Esophagus muscularis mucosa (tissue), 4 donors: ENCODE measurements at regions not wholly inside any gene's neighbourhood (a gene's known extent, or its start where the extent isn't known, plus 50 kb on each side); places are given as distances from the start of the nearest gene placed in this dataset.

Experiments
- DNase-seq: peaks from one replicate; pipeline ENCODE4 v3.0.0-alpha.2; 2017; ENCODE audit errors: extremely low spot score
- H3K27ac ChIP-seq, 4 donors: fragments of 200-600 bp; sonication (generic); replicated peaks in 1 of 4; 1 replicate in 3 of 4; 2 replicates in 1 of 4; pipeline ENCODE4 v1.5.1; 2016 to 2019; ENCODE audit warnings: mild to moderate bottlenecking in 1 of 4
- H3K27me3 ChIP-seq, 4 donors: fragments of 200-600 bp; sonication (generic); one replicate each; pipeline versions ENCODE4 v1.5.1 to v1.6.0; 2016 to 2019
- H3K36me3 ChIP-seq, 4 donors: fragments of 200-600 bp; sonication (generic); one replicate each; pipeline ENCODE4 v1.5.1; 2016 to 2019
- H3K4me1 ChIP-seq, 4 donors: fragments of 200-600 bp; sonication (generic); one replicate each; pipeline ENCODE4 v1.5.1; 2016 to 2019
- H3K4me3 ChIP-seq, 4 donors: fragments of 200-600 bp; sonication (generic); 1 replicate in 2 of 4; 2 replicates in 2 of 4; pipeline ENCODE4 v1.5.1; 2016 to 2019; ENCODE audit warnings: mild to moderate bottlenecking in 4 of 4, moderate library complexity in 1 of 4
- H3K9me3 ChIP-seq, 4 donors: fragments of 200-600 bp; sonication (generic); 1 replicate in 3 of 4; 2 replicates in 1 of 4; pipeline ENCODE4 v1.5.1; 2016 to 2019
- EP300 ChIP-seq: sonication (generic); formaldehyde crosslinking; IDR thresholded peaks from one replicate; pipeline ENCODE4 v1.6.1; 2017; ENCODE audit warnings: antibody characterized with exemption
- POLR2A ChIP-seq: fragments of 450-650 bp; IDR thresholded peaks from one replicate; pipeline ENCODE4 v1.6.1; 2017; ENCODE audit warnings: antibody characterized with exemption, moderate library complexity, mild to moderate bottlenecking, low read depth
- POLR2AphosphoS5 ChIP-seq, 2 donors: sonication (generic); formaldehyde crosslinking; IDR thresholded peaks; one replicate each; pipeline ENCODE4 v1.6.1; 2017; ENCODE audit warnings: antibody characterized with exemption in 2 of 2
- WGBS: methylation state at CpG from one replicate; pipeline ENCODE4 v1.1.5; 2018; 5-methylcytosine and 5-hydroxymethylcytosine counted together
- intact Hi-C: fragments of 100-400 bp; cut with DNase I; formaldehyde crosslinking; loops from one replicate; pipeline ENCODE4 v1.15.1; 2023
- TF ChIP-seq, protein P1 (sequence below), 3 experiments: fragments of 200-600 bp in 2 of 3; fragments of 450-650 bp in 1 of 3; sonication (generic) in 2 of 3; IDR thresholded peaks; one replicate each; pipeline ENCODE4 v1.5.1; 2017 to 2019; ENCODE audit warnings: antibody characterized with exemption in 3 of 3, mild to moderate bottlenecking in 2 of 3, moderate library complexity in 1 of 3

DNA sequence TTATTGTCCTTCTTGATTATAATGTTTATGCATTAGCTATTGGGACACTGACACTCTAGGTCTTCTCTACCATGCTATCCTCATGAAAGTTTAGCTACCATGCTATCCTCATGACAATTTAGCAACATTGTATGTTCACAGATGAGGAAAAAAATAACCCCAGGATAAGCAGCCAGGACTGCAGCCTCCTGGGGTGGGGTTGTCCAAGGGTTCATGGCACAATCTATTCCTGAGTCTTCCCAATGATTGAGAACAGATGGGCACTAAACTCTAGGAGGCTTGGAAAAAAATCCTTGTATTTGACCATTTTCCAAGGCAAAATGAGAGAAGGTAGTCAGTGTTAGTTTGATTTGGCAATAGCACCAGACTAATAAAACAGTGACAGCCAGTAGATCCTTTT is 619.8 kb upstream of the LCORL start:
- intact Hi-C loops: no loop called here
- H3K4me1 ChIP-seq: peaks cover 0 to 10% (median 0%) of the 10 kb centered on the region in 4 donors
- no peaks in the 10 kb centered on the region for H3K9me3 ChIP-seq

DNA sequence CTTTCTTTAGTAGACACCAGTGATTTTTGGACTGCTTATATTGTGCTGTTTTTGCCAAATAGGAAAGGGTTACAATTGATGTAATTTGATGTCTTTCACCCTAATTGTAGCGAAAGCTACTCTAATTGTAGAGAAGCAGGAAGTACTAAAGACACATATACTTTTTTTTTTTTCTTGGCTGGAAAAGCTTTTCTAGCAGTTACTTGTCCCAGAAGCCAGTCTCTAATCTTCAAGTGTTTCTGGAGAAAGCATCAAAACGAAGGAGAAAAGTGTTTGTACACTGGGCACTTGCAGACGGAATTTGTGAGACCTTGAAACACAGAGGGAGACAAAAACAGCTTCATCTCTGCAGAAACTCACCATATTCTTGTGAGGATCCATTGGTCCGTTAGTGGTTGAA is 616.5 kb upstream of the LCORL start:
- no peaks in the 10 kb centered on the region for H3K9me3 ChIP-seq

More for the DNA sequence above, 619.8 kb upstream of the LCORL start:
- DNase-seq: no peak
- no peaks in the 10 kb centered on the region for H3K36me3 ChIP-seq
- no peak for TF ChIP-seq POLR2A
- TF ChIP-seq, protein P1, sequence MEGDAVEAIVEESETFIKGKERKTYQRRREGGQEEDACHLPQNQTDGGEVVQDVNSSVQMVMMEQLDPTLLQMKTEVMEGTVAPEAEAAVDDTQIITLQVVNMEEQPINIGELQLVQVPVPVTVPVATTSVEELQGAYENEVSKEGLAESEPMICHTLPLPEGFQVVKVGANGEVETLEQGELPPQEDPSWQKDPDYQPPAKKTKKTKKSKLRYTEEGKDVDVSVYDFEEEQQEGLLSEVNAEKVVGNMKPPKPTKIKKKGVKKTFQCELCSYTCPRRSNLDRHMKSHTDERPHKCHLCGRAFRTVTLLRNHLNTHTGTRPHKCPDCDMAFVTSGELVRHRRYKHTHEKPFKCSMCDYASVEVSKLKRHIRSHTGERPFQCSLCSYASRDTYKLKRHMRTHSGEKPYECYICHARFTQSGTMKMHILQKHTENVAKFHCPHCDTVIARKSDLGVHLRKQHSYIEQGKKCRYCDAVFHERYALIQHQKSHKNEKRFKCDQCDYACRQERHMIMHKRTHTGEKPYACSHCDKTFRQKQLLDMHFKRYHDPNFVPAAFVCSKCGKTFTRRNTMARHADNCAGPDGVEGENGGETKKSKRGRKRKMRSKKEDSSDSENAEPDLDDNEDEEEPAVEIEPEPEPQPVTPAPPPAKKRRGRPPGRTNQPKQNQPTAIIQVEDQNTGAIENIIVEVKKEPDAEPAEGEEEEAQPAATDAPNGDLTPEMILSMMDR (IDR thresholded peaks at IDR 0.05): no peak
- no peak for TF ChIP-seq POLR2AphosphoS5 (IDR thresholded peaks at IDR 0.05)
- TF ChIP-seq EP300: no peak
- no peak overlapping the region for H3K4me3 ChIP-seq
- H3K27me3 ChIP-seq: no peaks in the 10 kb centered on the region
- H3K27ac ChIP-seq: no peak overlapping the region

DNA sequence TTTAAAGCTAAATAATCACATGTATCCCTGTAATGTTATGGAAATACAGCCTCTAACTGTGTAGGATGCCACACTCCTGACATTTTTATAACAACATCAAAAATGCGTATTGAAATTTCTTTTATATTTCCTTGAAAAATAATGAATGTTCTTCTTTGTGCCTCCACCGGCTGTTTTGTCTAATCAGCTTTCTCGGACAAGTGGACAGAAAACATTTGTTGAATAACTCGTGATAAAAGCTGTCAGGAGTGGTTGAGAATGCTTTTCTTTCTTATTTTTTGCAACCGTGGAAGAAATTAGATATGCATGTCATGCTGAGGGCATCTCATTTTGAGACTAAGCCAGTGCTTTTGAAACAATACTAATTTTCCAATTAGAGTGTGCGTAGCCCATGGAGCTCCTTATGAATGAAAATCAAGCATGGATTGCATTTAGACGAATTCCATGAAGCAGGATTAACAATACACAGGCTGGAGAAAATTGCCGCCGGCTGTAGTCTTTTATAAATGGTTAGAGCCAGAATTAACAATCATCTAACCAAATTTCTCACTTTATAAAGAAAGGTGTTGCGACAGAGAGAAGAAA is 614.5 kb upstream of the LCORL start:
- no peak for TF ChIP-seq POLR2AphosphoS5 (IDR thresholded peaks at IDR 0.05)
- TF ChIP-seq, protein P1 (IDR thresholded peaks at IDR 0.05): no peak
- no peak for TF ChIP-seq EP300
- no peak for TF ChIP-seq POLR2A
- Histone ChIP-seq H3K4me1 (no peaks in the 10 kb centered on the region), H3K27me3 (no peaks in the 10 kb centered on the region), H3K27ac (no peak overlapping the region), H3K9me3 (peaks cover 0 to under 1% (median 0%) of the 10 kb centered on the region in 4 donors), H3K4me3 (no peak overlapping the region), H3K36me3 (no peaks in the 10 kb centered on the region)
- intact Hi-C loops: no loop called here
- 62% methylated on average over 10 of the region's 10 CpGs for WGBS
- DNase-seq: no peak

More for the DNA sequence above, 616.5 kb upstream of the LCORL start:
- Histone ChIP-seq H3K36me3 (no peaks in the 10 kb centered on the region), H3K4me3 (no peak overlapping the region), H3K4me1 (no peaks in the 10 kb centered on the region), H3K27ac (no peak overlapping the region), H3K27me3 (no peaks in the 10 kb centered on the region)
- no peak for TF ChIP-seq POLR2AphosphoS5 (IDR thresholded peaks at IDR 0.05)
- TF ChIP-seq EP300: no peak
- TF ChIP-seq POLR2A: no peak
- TF ChIP-seq, protein P1 (IDR thresholded peaks at IDR 0.05): no peak
- intact Hi-C loops: no loop called here
- no peak for DNase-seq
- 61% methylated on average over 4 of the region's 4 CpGs for WGBS

DNA sequence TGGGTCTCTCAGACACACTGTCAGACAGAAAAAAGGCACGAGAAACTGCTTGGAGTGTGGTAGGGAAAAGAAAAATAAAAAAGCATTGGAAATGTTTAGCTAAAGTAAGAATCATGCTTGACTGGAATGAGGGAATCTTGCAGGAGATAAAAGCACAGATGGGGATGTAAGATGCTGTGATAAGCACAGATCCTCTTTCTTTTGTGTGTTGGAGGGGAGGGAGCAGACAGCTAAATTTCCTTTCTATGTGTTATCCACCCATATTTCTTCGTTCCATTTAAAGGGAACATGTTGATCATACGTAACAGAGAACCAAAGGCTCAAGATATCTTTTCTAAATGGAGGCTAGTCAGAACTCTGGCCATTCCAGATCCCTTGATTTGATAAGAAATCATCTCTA is 614.0 kb upstream of the LCORL start:
- Histone ChIP-seq H3K27ac (no peak overlapping the region), H3K9me3 (peaks cover 0 to 6% (median 0%) of the 10 kb centered on the region in 4 donors), H3K4me1 (no peaks in the 10 kb centered on the region), H3K4me3 (no peak overlapping the region), H3K27me3 (no peaks in the 10 kb centered on the region), H3K36me3 (no peaks in the 10 kb centered on the region)
- intact Hi-C loops: no loop called here
- 56% methylated on average over 3 of the region's 3 CpGs for WGBS
- TF ChIP-seq POLR2AphosphoS5 (IDR thresholded peaks at IDR 0.05) (no peak), EP300 (no peak), POLR2A (no peak)
- TF ChIP-seq, protein P1 (IDR thresholded peaks at IDR 0.05): no peak
- DNase-seq: no peak

- intact Hi-C loops: no loop called here
- TF ChIP-seq EP300 (no peak), POLR2AphosphoS5 (IDR thresholded peaks at IDR 0.05) (no peak), POLR2A (no peak)
- TF ChIP-seq, protein P1 (IDR thresholded peaks at IDR 0.05): no peak
- DNase-seq: no peak
- no peaks in the 10 kb centered on the region for H3K27me3 ChIP-seq
- no peaks in the 10 kb centered on the region for H3K36me3 ChIP-seq
- H3K9me3 ChIP-seq: peaks cover 0 to 6% (median 0%) of the 10 kb centered on the region in 4 donors
- H3K4me1 ChIP-seq: no peaks in the 10 kb centered on the region
- H3K4me3 ChIP-seq: no peak overlapping the region
- H3K27ac ChIP-seq: no peak overlapping the region
Observed at GRCh38 chr4:18631586-18631985, 610.0 kb upstream of the LCORL start.
